Activated T-cell treated with anti-CD3 and anti-CD28 coated beads, Interleukin-2, amount 50 U/mL, for 24 hours (primary cell): ENCODE measurements at regions not wholly inside any gene's neighbourhood (a gene's known extent, or its start where the extent isn't known, plus 50 kb on each side); places are given as distances from the start of the nearest gene placed in this dataset.
"Not testable (repeated sequence)": the region's sequence is repeated elsewhere in the genome, so short reads cannot be mapped to it uniquely, and the experiment has no call there.

ENCODE experiments used
- DNase-seq: peaks from one replicate; pipeline ENCODE4 v3.0.0-alpha.2; 2020
- H3K27ac Mint-ChIP-seq: 2 replicates; pipeline ENCODE4 v1.8.0; 2020; ENCODE audit warnings: mild to moderate bottlenecking, mixed read lengths
- H3K27me3 Mint-ChIP-seq: 2 replicates; pipeline ENCODE4 v1.8.0; 2020; ENCODE audit warnings: mixed read lengths
- H3K36me3 Mint-ChIP-seq: 2 replicates; pipeline ENCODE4 v1.8.0; 2020; ENCODE audit warnings: low read depth, mixed read lengths
- H3K4me1 Mint-ChIP-seq: 2 replicates; pipeline ENCODE4 v1.8.0; 2020; ENCODE audit warnings: low read depth, mixed read lengths
- H3K4me3 Mint-ChIP-seq: 2 replicates; pipeline ENCODE4 v1.8.0; 2020; ENCODE audit warnings: mild to moderate bottlenecking, moderate library complexity, mixed read lengths
- H3K9me3 Mint-ChIP-seq: 2 replicates; pipeline ENCODE4 v1.8.0; 2020; ENCODE audit warnings: mixed read lengths

DNA sequence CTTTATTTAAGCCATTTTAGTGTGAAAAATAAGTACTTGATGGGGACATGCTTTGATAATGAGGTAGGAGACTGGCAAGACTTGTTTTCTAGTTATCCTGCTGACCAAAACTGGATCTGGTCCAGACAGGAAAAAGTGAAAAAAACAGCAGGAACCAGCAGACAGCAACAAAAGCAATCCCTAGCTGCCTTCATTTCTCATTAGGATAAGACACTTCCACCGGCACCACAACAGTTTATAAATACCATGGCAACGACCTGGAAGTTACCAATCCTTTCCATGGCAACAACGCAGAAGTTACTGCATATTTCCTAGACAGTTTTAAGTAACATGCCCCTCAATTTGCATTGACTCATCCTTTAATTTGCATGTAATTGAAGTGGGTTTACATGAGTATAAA lies 993.8 kb upstream of the NCAM2 start:
- DNase-seq = no peak
- no peak overlapping the region for H3K4me3 Mint-ChIP-seq
- no peak overlapping the region for H3K27ac Mint-ChIP-seq
- H3K27me3 Mint-ChIP-seq = no peaks in the 10 kb centered on the region
- no peaks in the 10 kb centered on the region for H3K4me1 Mint-ChIP-seq
- peaks cover 5% of the 10 kb centered on the region for H3K9me3 Mint-ChIP-seq
- no peaks in the 10 kb centered on the region for H3K36me3 Mint-ChIP-seq

- no peak for DNase-seq
- Mint-ChIP-seq H3K4me3 (no peak overlapping the region), H3K9me3 (peaks cover 4% of the 10 kb centered on the region), H3K27ac (no peak overlapping the region), H3K4me1 (no peaks in the 10 kb centered on the region), H3K27me3 (no peaks in the 10 kb centered on the region), H3K36me3 (no peaks in the 10 kb centered on the region)
These were observed 987.5 kb upstream of the NCAM2 start for GRCh38 chr21:20010691-20011200.

GRCh38 chr21:20013851-20014250 lies 984.4 kb upstream of the NCAM2 start:
- H3K27me3 Mint-ChIP-seq = no peaks in the 10 kb centered on the region
- no peak for DNase-seq
- H3K4me1 Mint-ChIP-seq = no peaks in the 10 kb centered on the region
- H3K4me3 Mint-ChIP-seq = no peak overlapping the region
- no peak overlapping the region for H3K27ac Mint-ChIP-seq
- no peaks in the 10 kb centered on the region for H3K36me3 Mint-ChIP-seq
- peaks cover 3% of the 10 kb centered on the region for H3K9me3 Mint-ChIP-seq

- H3K9me3 Mint-ChIP-seq = peaks cover 2% of the 10 kb centered on the region
- no peaks in the 10 kb centered on the region for H3K4me1 Mint-ChIP-seq
- H3K27me3 Mint-ChIP-seq = no peaks in the 10 kb centered on the region
- no peak overlapping the region for H3K27ac Mint-ChIP-seq
- no peak overlapping the region for H3K4me3 Mint-ChIP-seq
- no peak for DNase-seq
- no peaks in the 10 kb centered on the region for H3K36me3 Mint-ChIP-seq
These were observed 981.7 kb upstream of the NCAM2 start for GRCh38 chr21:20016435-20017005.

GRCh38 chr21:20020026-20020425 lies 978.2 kb upstream of the NCAM2 start:
- Mint-ChIP-seq H3K27ac (no peak overlapping the region), H3K36me3 (no peaks in the 10 kb centered on the region), H3K4me3 (no peak overlapping the region), H3K4me1 (no peaks in the 10 kb centered on the region), H3K27me3 (no peaks in the 10 kb centered on the region), H3K9me3 (peaks cover 4% of the 10 kb centered on the region)
- no peak for DNase-seq

GRCh38 chr21:20023193-20023592 lies 975.0 kb upstream of the NCAM2 start:
- no peak for DNase-seq
- Mint-ChIP-seq H3K4me3 (no peak overlapping the region), H3K9me3 (peaks cover 12% of the 10 kb centered on the region), H3K27me3 (no peaks in the 10 kb centered on the region), H3K4me1 (no peaks in the 10 kb centered on the region), H3K36me3 (no peaks in the 10 kb centered on the region), H3K27ac (no peak overlapping the region)

DNA sequence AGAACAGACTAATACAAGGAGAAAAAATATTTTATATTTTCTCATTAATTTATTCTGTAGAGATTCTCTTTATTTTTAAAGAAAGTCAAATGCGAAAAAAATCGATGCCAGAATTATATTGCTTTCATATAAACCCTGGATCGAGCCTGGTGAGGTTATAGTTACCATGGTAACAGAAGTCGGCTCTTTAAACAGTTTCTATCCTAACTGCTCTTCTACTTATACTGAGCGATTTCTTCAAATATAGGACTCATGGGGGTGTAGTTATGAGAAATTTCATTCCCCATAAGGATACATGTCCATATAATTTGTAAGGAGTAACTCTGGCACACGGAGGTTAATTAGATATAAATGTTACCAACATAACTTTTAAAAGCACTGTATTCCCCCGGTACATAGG lies 973.5 kb upstream of the NCAM2 start:
- H3K27ac Mint-ChIP-seq = no peak overlapping the region
- no peak for DNase-seq
- no peaks in the 10 kb centered on the region for H3K4me1 Mint-ChIP-seq
- H3K4me3 Mint-ChIP-seq = no peak overlapping the region
- H3K36me3 Mint-ChIP-seq = no peaks in the 10 kb centered on the region
- H3K9me3 Mint-ChIP-seq = peaks cover 13% of the 10 kb centered on the region
- H3K27me3 Mint-ChIP-seq = no peaks in the 10 kb centered on the region

GRCh38 chr21:20026543-20026942 lies 971.7 kb upstream of the NCAM2 start:
- H3K36me3 Mint-ChIP-seq = no peaks in the 10 kb centered on the region
- no peak for DNase-seq
- H3K27me3 Mint-ChIP-seq = no peaks in the 10 kb centered on the region
- H3K4me3 Mint-ChIP-seq = no peak overlapping the region
- H3K27ac Mint-ChIP-seq = no peak overlapping the region
- no peaks in the 10 kb centered on the region for H3K4me1 Mint-ChIP-seq
- peaks cover 13% of the 10 kb centered on the region for H3K9me3 Mint-ChIP-seq

GRCh38 chr21:20030390-20030789 lies 967.8 kb upstream of the NCAM2 start:
- Mint-ChIP-seq H3K4me3 (no peak overlapping the region), H3K27ac (no peak overlapping the region), H3K36me3 (no peaks in the 10 kb centered on the region), H3K27me3 (no peaks in the 10 kb centered on the region), H3K4me1 (no peaks in the 10 kb centered on the region), H3K9me3 (peaks cover 11% of the 10 kb centered on the region)
- DNase-seq = no peak

GRCh38 chr21:20031807-20032206 lies 966.4 kb upstream of the NCAM2 start:
- H3K9me3 Mint-ChIP-seq = peaks cover 11% of the 10 kb centered on the region
- no peak overlapping the region for H3K27ac Mint-ChIP-seq
- no peak for DNase-seq
- H3K4me1 Mint-ChIP-seq = no peaks in the 10 kb centered on the region
- no peak overlapping the region for H3K4me3 Mint-ChIP-seq
- H3K27me3 Mint-ChIP-seq = no peaks in the 10 kb centered on the region
- no peaks in the 10 kb centered on the region for H3K36me3 Mint-ChIP-seq

GRCh38 chr21:20040768-20041167 lies 957.4 kb upstream of the NCAM2 start:
- DNase-seq = no peak
- H3K4me3 Mint-ChIP-seq = no peak overlapping the region
- no peaks in the 10 kb centered on the region for H3K4me1 Mint-ChIP-seq
- no peaks in the 10 kb centered on the region for H3K27me3 Mint-ChIP-seq
- no peak overlapping the region for H3K27ac Mint-ChIP-seq
- no peaks in the 10 kb centered on the region for H3K36me3 Mint-ChIP-seq
- H3K9me3 Mint-ChIP-seq = peaks cover 10% of the 10 kb centered on the region

GRCh38 chr21:20045197-20045596 lies 953.0 kb upstream of the NCAM2 start:
- Mint-ChIP-seq H3K27me3 (no peaks in the 10 kb centered on the region), H3K27ac (no peak overlapping the region), H3K36me3 (no peaks in the 10 kb centered on the region), H3K9me3 (peaks cover 18% of the 10 kb centered on the region), H3K4me3 (no peak overlapping the region), H3K4me1 (no peaks in the 10 kb centered on the region)
- no peak for DNase-seq

DNA sequence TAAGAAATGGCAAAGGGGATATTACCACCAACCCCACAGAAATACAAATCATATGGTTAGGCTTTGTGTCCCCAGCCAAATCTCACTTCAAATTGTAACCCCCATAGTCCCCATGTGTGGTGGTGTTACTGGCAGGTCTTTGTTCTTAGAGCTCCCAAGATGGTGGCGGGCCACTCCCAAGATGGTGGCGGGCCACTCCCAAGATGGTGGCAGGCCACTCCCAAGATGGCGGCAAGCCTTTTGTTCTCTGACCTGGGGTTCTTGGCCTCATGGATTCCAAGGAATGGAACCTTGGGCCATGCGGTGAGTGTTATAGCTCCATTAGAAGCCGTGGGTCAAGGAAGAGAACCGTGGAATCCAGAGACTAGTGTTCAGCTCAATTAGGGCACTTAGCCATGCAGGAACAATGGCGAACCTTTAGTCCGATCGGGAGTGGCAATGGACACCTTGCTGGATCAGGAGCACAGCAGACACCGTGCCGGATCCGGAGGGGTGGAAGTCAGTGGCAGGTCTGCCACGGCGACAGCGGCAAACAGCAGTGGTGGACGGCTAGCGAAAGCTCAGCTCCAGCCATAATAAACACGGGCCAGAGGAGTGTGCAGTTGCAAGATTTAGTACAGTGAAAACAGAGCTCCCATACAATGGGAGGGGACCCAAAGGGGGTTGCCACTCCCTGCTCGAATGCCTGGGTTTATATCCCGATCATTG lies 949.9 kb upstream of the NCAM2 start:
- peaks cover 22% of the 10 kb centered on the region for H3K9me3 Mint-ChIP-seq
- H3K4me1 Mint-ChIP-seq, H3K27me3 Mint-ChIP-seq, H3K4me3 Mint-ChIP-seq, H3K27ac Mint-ChIP-seq, DNase-seq, H3K36me3 Mint-ChIP-seq: not testable (repeated sequence)

DNA sequence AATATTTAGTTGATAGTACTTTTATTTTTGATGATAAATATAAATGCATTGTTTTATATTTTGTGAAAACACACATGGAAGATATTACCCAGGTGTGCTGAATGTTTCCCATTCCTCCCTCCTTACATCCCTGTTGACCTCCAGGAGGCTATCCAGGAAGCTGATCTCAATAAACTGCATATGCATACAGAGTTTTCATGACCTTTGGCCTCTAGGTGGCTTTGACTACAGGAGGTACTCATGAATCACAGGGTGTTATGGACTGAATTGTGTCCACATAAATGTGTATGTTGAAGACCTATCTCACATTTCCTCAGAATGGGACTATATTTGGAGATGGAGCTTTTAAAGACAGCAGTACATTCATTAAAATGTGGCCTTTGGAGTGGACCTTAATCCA lies 914.9 kb upstream of the NCAM2 start:
- H3K27me3 Mint-ChIP-seq = no peaks in the 10 kb centered on the region
- no peaks in the 10 kb centered on the region for H3K36me3 Mint-ChIP-seq
- H3K4me3 Mint-ChIP-seq = no peak overlapping the region
- peaks cover 19% of the 10 kb centered on the region for H3K9me3 Mint-ChIP-seq
- no peak for DNase-seq
- H3K4me1 Mint-ChIP-seq = no peaks in the 10 kb centered on the region
- H3K27ac Mint-ChIP-seq = no peak overlapping the region

DNA sequence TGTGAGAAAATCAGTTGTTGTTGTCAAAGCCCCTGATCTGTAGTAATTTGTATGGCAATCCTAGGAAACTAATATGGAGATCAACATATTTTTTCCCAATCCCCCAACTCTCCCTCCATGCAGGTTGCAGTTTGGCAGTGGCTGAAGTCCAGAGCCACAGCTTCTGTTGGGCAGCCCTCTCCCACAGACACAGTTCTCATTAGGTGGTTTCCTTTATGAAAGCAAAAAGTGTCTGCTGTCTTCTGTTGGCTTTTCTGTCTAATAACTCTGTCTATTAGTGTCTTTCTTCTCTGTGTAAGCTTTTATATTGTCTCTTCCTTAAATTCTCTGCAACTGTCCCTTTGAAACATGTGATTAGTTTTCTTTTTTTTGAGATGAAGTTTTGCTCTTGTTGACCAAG lies 914.3 kb upstream of the NCAM2 start:
- H3K4me3 Mint-ChIP-seq = no peak overlapping the region
- H3K9me3 Mint-ChIP-seq = peaks cover 19% of the 10 kb centered on the region
- H3K27ac Mint-ChIP-seq = no peak overlapping the region
- no peaks in the 10 kb centered on the region for H3K36me3 Mint-ChIP-seq
- H3K27me3 Mint-ChIP-seq = no peaks in the 10 kb centered on the region
- H3K4me1 Mint-ChIP-seq = no peaks in the 10 kb centered on the region
- no peak for DNase-seq
